Naive thymus-derived CD4-positive, alpha-beta T cell (primary cell): ENCODE measurements at regions not wholly inside any gene's neighbourhood (a gene's known extent, or its start where the extent isn't known, plus 50 kb on each side); places are given as distances from the start of the nearest gene placed in this dataset.

Experiments used
- ATAC-seq: fragments of 150-1000 bp; cut with Tn5 transposase; 2 replicates; pipeline ENCODE4 v1.10.0; 2021; ENCODE audit warnings: mild to moderate bottlenecking, moderate library complexity
- CTCF ChIA-PET: fragments of 350-600 bp; sonication (Branson Sonifier 250); formaldehyde crosslinking; loops from one replicate; lab custom pipeline; 2021; ENCODE audit warnings: antibody characterized with exemption; lab: Charles Lee
- POLR2A ChIA-PET: fragments of 350-600 bp; sonication (Branson Sonifier 250); formaldehyde crosslinking; loops from one replicate; lab custom pipeline; 2021; ENCODE audit warnings: antibody characterized with exemption, inconsistent platforms; lab: Charles Lee
- DNase-seq, 9 donors: peaks; one replicate each; pipeline versions ENCODE4 v3.0.0 to v3.0.0-alpha.2; 2020 to 2022; ENCODE audit warnings: mixed read lengths in 1 of 9
- H3K27ac ChIP-seq: one replicate; pipeline ENCODE4 v1.7.0; 2013; ENCODE audit warnings: mild to moderate bottlenecking, low read depth, low read length, moderate library complexity
- H3K27me3 ChIP-seq, 2 donors: one replicate each; pipeline ENCODE4 v1.7.0; 2013; ENCODE audit warnings: low read length in 2 of 2, mild to moderate bottlenecking in 2 of 2, moderate library complexity in 2 of 2; ENCODE audit not compliant: control insufficient read depth in 2 of 2, insufficient read depth in 2 of 2
- H3K36me3 ChIP-seq, 3 experiments: 1 replicate in 2 of 3; 2 replicates in 1 of 3; pipeline ENCODE4 v1.7.0; 2013; ENCODE audit warnings: low read length in 3 of 3, mild to moderate bottlenecking in 3 of 3, moderate library complexity in 1 of 3; ENCODE audit not compliant: insufficient read depth in 3 of 3, control insufficient read depth in 2 of 3
- H3K4me1 ChIP-seq, 2 donors: one replicate each; pipeline ENCODE4 v1.7.0; 2013; ENCODE audit warnings: low read length in 2 of 2, mild to moderate bottlenecking in 2 of 2, moderate library complexity in 1 of 2; ENCODE audit not compliant: control insufficient read depth in 2 of 2, insufficient read depth in 2 of 2
- H3K4me3 ChIP-seq: 2 replicates; pipeline ENCODE4 v1.7.0; 2013; ENCODE audit warnings: mild to moderate bottlenecking, low read length
- H3K9me3 ChIP-seq, 3 experiments: 1 replicate in 2 of 3; 2 replicates in 1 of 3; pipeline ENCODE4 v1.7.0; 2013; ENCODE audit warnings: low read length in 3 of 3; ENCODE audit not compliant: control insufficient read depth in 2 of 3
- H3K27ac Mint-ChIP-seq, 9 donors: one replicate each; pipeline ENCODE4 v1.8.0; 2020 to 2022; ENCODE audit warnings: mixed read lengths in 9 of 9, mild to moderate bottlenecking in 8 of 9, moderate library complexity in 5 of 9, inconsistent platforms in 2 of 9
- H3K27me3 Mint-ChIP-seq, 5 donors: one replicate each; pipeline ENCODE4 v1.8.0; 2021 to 2022; ENCODE audit warnings: mixed read lengths in 5 of 5, mild to moderate bottlenecking in 1 of 5
- H3K36me3 Mint-ChIP-seq, 5 donors: one replicate each; pipeline ENCODE4 v1.8.0; 2020 to 2022; ENCODE audit warnings: mixed read lengths in 5 of 5, mild to moderate bottlenecking in 3 of 5, inconsistent platforms in 1 of 5
- H3K4me1 Mint-ChIP-seq, 7 donors: one replicate each; pipeline ENCODE4 v1.8.0; 2020 to 2022; ENCODE audit warnings: mixed read lengths in 7 of 7, mild to moderate bottlenecking in 3 of 7, inconsistent platforms in 1 of 7
- H3K4me3 Mint-ChIP-seq, 10 donors: one replicate each; pipeline ENCODE4 v1.8.0; 2020 to 2022; ENCODE audit warnings: mild to moderate bottlenecking in 10 of 10, mixed read lengths in 10 of 10, moderate library complexity in 6 of 10, inconsistent platforms in 2 of 10
- H3K9me3 Mint-ChIP-seq, 11 donors: one replicate each; pipeline ENCODE4 v1.8.0; 2020 to 2022; ENCODE audit warnings: mixed read lengths in 11 of 11, mild to moderate bottlenecking in 4 of 11, inconsistent platforms in 1 of 11, moderate library complexity in 1 of 11
- intact Hi-C, 2 donors: fragments of 100-400 bp; cut with micrococcal nuclease; formaldehyde crosslinking; loops; one replicate each; pipeline ENCODE4 v1.15.1; 2023

DNA sequence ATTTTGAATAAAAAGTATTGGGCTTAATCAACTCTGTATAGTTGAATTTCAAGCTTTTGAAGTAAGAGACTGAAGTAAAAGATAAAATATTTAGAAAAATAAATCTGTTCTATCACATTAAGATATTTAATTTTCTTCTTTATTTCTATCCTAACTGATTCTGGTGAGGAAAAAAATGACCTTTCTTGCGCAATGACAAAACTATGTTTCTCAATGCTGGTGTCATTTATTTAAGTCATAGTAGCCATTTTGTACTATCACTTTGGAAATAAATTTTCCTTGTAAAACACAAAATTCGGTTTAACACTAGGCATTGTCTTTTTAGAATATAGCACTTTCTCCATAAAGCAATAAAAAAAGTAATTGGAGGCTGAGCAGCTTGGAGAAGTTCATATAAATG, 728.0 kb downstream of the CDH9 start:
- DNase-seq, result no peak
- CTCF ChIA-PET, result no interaction called here

GRCh38 chr5:26295541-26295940, 742.8 kb downstream of the CDH9 start:
- Mint-ChIP-seq H3K4me3 (no peak overlapping the region), H3K9me3 (peaks cover 0 to 14% (median under 1%) of the 10 kb centered on the region in 11 donors), H3K36me3 (no peaks in the 10 kb centered on the region), H3K27me3 (no peaks in the 10 kb centered on the region), H3K4me1 (no peaks in the 10 kb centered on the region), H3K27ac (no peak overlapping the region)
- DNase-seq, result no peak
- H3K4me3 ChIP-seq, result no peak overlapping the region
- intact Hi-C loops, result no loop called here
- H3K27me3 ChIP-seq, result no peaks in the 10 kb centered on the region
- no peak for ATAC-seq
- no peaks in the 10 kb centered on the region for H3K4me1 ChIP-seq
- POLR2A ChIA-PET, result no interaction called here
- H3K27ac ChIP-seq, result no peak overlapping the region
- CTCF ChIA-PET, result no interaction called here
- H3K36me3 ChIP-seq, result no peaks in the 10 kb centered on the region
- no peaks in the 10 kb centered on the region for H3K9me3 ChIP-seq

More for the DNA sequence above, 728.0 kb downstream of the CDH9 start:
- Histone ChIP-seq H3K4me1 (no peaks in the 10 kb centered on the region), H3K27me3 (no peaks in the 10 kb centered on the region), H3K36me3 (no peaks in the 10 kb centered on the region), H3K4me3 (no peak overlapping the region), H3K9me3 (no peaks in the 10 kb centered on the region), H3K27ac (no peak overlapping the region)
- ATAC-seq, result no peak
- intact Hi-C loops, result no loop called here
- Mint-ChIP-seq H3K27me3 (no peaks in the 10 kb centered on the region), H3K4me1 (no peaks in the 10 kb centered on the region), H3K27ac (no peak overlapping the region), H3K4me3 (no peak overlapping the region), H3K9me3 (peaks cover 0 to 18% (median 3%) of the 10 kb centered on the region in 11 donors), H3K36me3 (no peaks in the 10 kb centered on the region)
- POLR2A ChIA-PET, result no interaction called here

DNA sequence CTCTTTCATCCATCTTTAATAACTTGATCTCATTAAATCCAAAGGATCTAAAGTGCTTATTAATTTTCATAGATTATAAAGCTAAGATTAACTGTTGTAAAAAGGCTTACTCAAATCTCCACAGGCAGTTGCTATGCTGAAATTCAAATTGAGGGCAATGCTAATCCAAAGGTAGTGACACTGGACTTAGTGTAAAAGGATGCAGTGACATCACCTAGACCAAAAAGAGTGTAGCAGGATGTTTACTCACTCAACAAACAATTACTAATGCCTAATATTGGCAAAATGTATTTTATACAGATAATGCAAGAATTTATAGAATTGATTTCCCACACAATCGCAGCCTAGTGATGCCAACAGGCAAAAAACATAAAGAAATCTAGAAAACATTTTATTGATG, 756.2 kb downstream of the CDH9 start:
- ChIA-PET POLR2A (no interaction called here), CTCF (no interaction called here)
- no peaks in the 10 kb centered on the region for H3K27me3 Mint-ChIP-seq
- Histone ChIP-seq H3K9me3 (peaks cover 0 to 3% (median 0%) of the 10 kb centered on the region in 3 experiments), H3K4me3 (no peak overlapping the region), H3K36me3 (no peaks in the 10 kb centered on the region), H3K27ac (no peak overlapping the region), H3K27me3 (no peaks in the 10 kb centered on the region), H3K4me1 (no peaks in the 10 kb centered on the region)
- H3K4me1 Mint-ChIP-seq, result no peaks in the 10 kb centered on the region
- no peaks in the 10 kb centered on the region for H3K36me3 Mint-ChIP-seq
- H3K4me3 Mint-ChIP-seq, result no peak overlapping the region
- H3K27ac Mint-ChIP-seq, result no peak overlapping the region
- intact Hi-C loops, result no loop called here
- no peak for DNase-seq
- H3K9me3 Mint-ChIP-seq, result peaks cover 1 to 33% (median 18%) of the 10 kb centered on the region in 11 donors
- ATAC-seq, result no peak

GRCh38 chr5:26278078-26278477, 760.3 kb downstream of the CDH9 start:
- ChIA-PET POLR2A (no interaction called here), CTCF (no interaction called here)
- Mint-ChIP-seq H3K27ac (no peak overlapping the region), H3K4me3 (no peak overlapping the region), H3K9me3 (peaks cover 0 to 24% (median 8%) of the 10 kb centered on the region in 11 donors), H3K4me1 (no peaks in the 10 kb centered on the region), H3K36me3 (no peaks in the 10 kb centered on the region), H3K27me3 (no peaks in the 10 kb centered on the region)
- Histone ChIP-seq H3K27me3 (no peaks in the 10 kb centered on the region), H3K36me3 (no peaks in the 10 kb centered on the region), H3K9me3 (no peaks in the 10 kb centered on the region), H3K4me3 (no peak overlapping the region), H3K27ac (no peak overlapping the region), H3K4me1 (no peaks in the 10 kb centered on the region)
- intact Hi-C loops, result no loop called here
- ATAC-seq (no peak), DNase-seq (no peak)

DNA sequence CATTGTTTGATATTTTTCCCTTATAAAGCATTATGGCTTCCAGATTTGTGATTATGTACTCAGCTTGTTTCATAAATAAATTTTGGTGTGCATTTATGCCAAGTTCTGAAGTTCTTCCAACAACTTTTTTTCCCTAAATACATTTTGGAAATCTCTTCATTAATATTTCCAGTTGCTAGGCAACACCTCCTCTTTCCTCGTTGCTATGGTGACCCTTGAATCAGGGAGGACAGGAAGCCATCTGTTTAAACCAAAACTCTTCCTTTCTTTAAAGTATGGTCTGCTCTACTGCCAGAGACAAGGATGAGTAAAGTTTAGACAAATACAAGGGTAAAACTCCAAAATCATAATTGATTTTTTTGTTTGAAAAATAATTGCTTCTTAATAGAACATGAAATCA, 779.3 kb downstream of the CDH9 start:
- Histone ChIP-seq H3K9me3 (no peaks in the 10 kb centered on the region), H3K4me1 (no peaks in the 10 kb centered on the region), H3K36me3 (no peaks in the 10 kb centered on the region), H3K4me3 (no peak overlapping the region), H3K27me3 (no peaks in the 10 kb centered on the region), H3K27ac (no peak overlapping the region)
- intact Hi-C loops, result no loop called here
- CTCF ChIA-PET, result no interaction called here
- no peaks in the 10 kb centered on the region for H3K36me3 Mint-ChIP-seq
- H3K27me3 Mint-ChIP-seq, result no peaks in the 10 kb centered on the region
- no peak for DNase-seq
- H3K4me3 Mint-ChIP-seq, result no peak overlapping the region
- POLR2A ChIA-PET, result no interaction called here
- H3K4me1 Mint-ChIP-seq, result no peaks in the 10 kb centered on the region
- ATAC-seq, result no peak
- H3K27ac Mint-ChIP-seq, result no peak overlapping the region
- H3K9me3 Mint-ChIP-seq, result peaks cover 2 to 24% (median 17%) of the 10 kb centered on the region in 11 donors

GRCh38 chr5:26245321-26245720, 793.1 kb downstream of the CDH9 start:
- H3K36me3 ChIP-seq, result no peaks in the 10 kb centered on the region
- no peaks in the 10 kb centered on the region for H3K27me3 Mint-ChIP-seq
- peaks cover 0 to 11% (median 5%) of the 10 kb centered on the region in 11 donors for H3K9me3 Mint-ChIP-seq

DNA sequence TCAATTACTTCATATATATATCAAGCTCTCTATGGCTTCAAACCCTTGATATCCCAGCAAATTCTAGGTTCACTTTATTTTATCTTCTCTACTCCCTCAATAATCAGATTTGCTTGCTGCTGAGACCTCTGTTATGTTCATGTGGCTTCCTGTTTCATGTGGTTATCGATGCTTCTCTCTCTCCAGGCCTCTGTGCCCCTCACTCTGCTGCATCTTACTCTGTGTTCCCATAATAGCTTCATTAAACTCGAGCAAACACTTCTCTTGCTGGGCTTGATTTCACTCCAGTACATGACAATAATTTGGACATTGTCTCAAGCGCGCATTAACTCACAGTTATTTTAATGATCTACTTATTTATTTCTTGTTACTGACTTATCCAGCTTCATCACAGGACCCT, 798.8 kb downstream of the CDH9 start:
- DNase-seq (no peak), ATAC-seq (no peak)
- ChIA-PET CTCF (no interaction called here), POLR2A (no interaction called here)
- no peak overlapping the region for H3K4me3 ChIP-seq
- Mint-ChIP-seq H3K36me3 (no peaks in the 10 kb centered on the region), H3K27me3 (no peaks in the 10 kb centered on the region), H3K9me3 (peaks cover 2 to 15% (median 6%) of the 10 kb centered on the region in 11 donors), H3K4me1 (no peaks in the 10 kb centered on the region), H3K27ac (no peak overlapping the region), H3K4me3 (no peak overlapping the region)
- H3K27ac ChIP-seq, result no peak overlapping the region
- intact Hi-C loops, result no loop called here
- H3K27me3 ChIP-seq, result no peaks in the 10 kb centered on the region
- no peaks in the 10 kb centered on the region for H3K4me1 ChIP-seq
- H3K36me3 ChIP-seq, result no peaks in the 10 kb centered on the region
- no peaks in the 10 kb centered on the region for H3K9me3 ChIP-seq

More at GRCh38 chr5:26245321-26245720, 793.1 kb downstream of the CDH9 start:
- no peak overlapping the region for H3K27ac ChIP-seq
- H3K4me3 Mint-ChIP-seq, result no peak overlapping the region
- ATAC-seq (no peak), DNase-seq (no peak)
- ChIA-PET POLR2A (no interaction called here), CTCF (no interaction called here)
- no peak overlapping the region for H3K4me3 ChIP-seq
- no peaks in the 10 kb centered on the region for H3K27me3 ChIP-seq
- no peak overlapping the region for H3K27ac Mint-ChIP-seq
- no peaks in the 10 kb centered on the region for H3K36me3 Mint-ChIP-seq
- H3K4me1 Mint-ChIP-seq, result no peaks in the 10 kb centered on the region
- H3K4me1 ChIP-seq, result no peaks in the 10 kb centered on the region
- no peaks in the 10 kb centered on the region for H3K9me3 ChIP-seq
- intact Hi-C loops, result no loop called here
